Upper lobe of right lung (tissue), 1 donor: ENCODE measurements at regions not wholly inside any gene's neighbourhood (a gene's known extent, or its start where the extent isn't known, plus 50 kb on each side); places are given as distances from the start of the nearest gene placed in this dataset.
A peak's percentile ranks its signal among the peaks of the same experiment; 100 is the strongest.

Experiments used
- ATAC-seq: fragments of 200-7000 bp; cut with Tn5 transposase; one replicate; pipeline ENCODE4 v1.9.1; 2020; ENCODE audit warnings: mild to moderate bottlenecking, moderate library complexity
- DNase-seq: peaks from one replicate; pipeline ENCODE4 v3.0.0-alpha.2; 2020
- H3K27ac ChIP-seq: fragments of 200-600 bp; one replicate; pipeline ENCODE4 v1.8.0; 2022
- H3K27me3 ChIP-seq: fragments of 200-600 bp; one replicate; pipeline ENCODE4 v1.8.0; 2022; ENCODE audit warnings: mild to moderate bottlenecking
- H3K36me3 ChIP-seq: fragments of 200-600 bp; one replicate; pipeline ENCODE4 v1.8.0; 2022
- H3K4me1 ChIP-seq: fragments of 200-600 bp; one replicate; pipeline ENCODE4 v1.8.0; 2022
- H3K4me3 ChIP-seq: fragments of 200-600 bp; one replicate; pipeline ENCODE4 v1.8.0; 2022; ENCODE audit warnings: mild to moderate bottlenecking
- H3K9me3 ChIP-seq: fragments of 200-600 bp; one replicate; pipeline ENCODE4 v1.8.0; 2022
- CTCF ChIP-seq: fragments of 200-600 bp; IDR thresholded peaks from one replicate; pipeline ENCODE4 v1.8.0; 2022; ENCODE audit warnings: antibody characterized with exemption
- intact Hi-C: fragments of 100-400 bp; cut with DNase I; formaldehyde crosslinking; loops from one replicate; pipeline ENCODE4 v1.11.0; 2022
- donor health status: DM: no; HTN: yes; CAD: no; lungs with severe emphysema.

GRCh38 chr14:97592341-97592980, 795.3 kb downstream of the VRK1 start:
- no peaks in the 10 kb centered on the region for H3K9me3 ChIP-seq
- H3K4me1 ChIP-seq, result no peaks in the 10 kb centered on the region
- DNase-seq (no peak), ATAC-seq (no peak)
- H3K4me3 ChIP-seq, result no peak overlapping the region
- intact Hi-C loops, result no loop called here
- no peaks in the 10 kb centered on the region for H3K36me3 ChIP-seq
- H3K27ac ChIP-seq, result no peak overlapping the region
- TF ChIP-seq CTCF, result no peak
- no peaks in the 10 kb centered on the region for H3K27me3 ChIP-seq

- H3K27me3 ChIP-seq, result no peaks in the 10 kb centered on the region
- no peak for TF ChIP-seq CTCF
- ATAC-seq (no peak), DNase-seq (no peak)
- intact Hi-C loops, result no loop called here
- H3K36me3 ChIP-seq, result no peaks in the 10 kb centered on the region
- H3K27ac ChIP-seq, result no peak overlapping the region
- H3K4me3 ChIP-seq, result no peak overlapping the region
- no peaks in the 10 kb centered on the region for H3K9me3 ChIP-seq
- H3K4me1 ChIP-seq, result no peaks in the 10 kb centered on the region
These were observed 797.1 kb downstream of the VRK1 start for GRCh38 chr14:97594306-97594705.

GRCh38 chr14:97602438-97603117, 805.4 kb downstream of the VRK1 start:
- DNase-seq, result no peak
- Histone ChIP-seq H3K36me3 (no peaks in the 10 kb centered on the region), H3K27ac (no peak overlapping the region)

GRCh38 chr14:97603201-97603600, 806.0 kb downstream of the VRK1 start:
- Histone ChIP-seq H3K27me3 (no peaks in the 10 kb centered on the region), H3K27ac (peak overlapping the region; percentile 34), H3K4me3 (no peak overlapping the region), H3K9me3 (no peaks in the 10 kb centered on the region), H3K4me1 (peaks cover 2% of the 10 kb centered on the region), H3K36me3 (no peaks in the 10 kb centered on the region)
- peak; percentile 30 for ATAC-seq
- intact Hi-C loops, result no loop called here
- no peak for DNase-seq
- no peak for TF ChIP-seq CTCF

More at GRCh38 chr14:97602438-97603117, 805.4 kb downstream of the VRK1 start:
- H3K27me3 ChIP-seq, result no peaks in the 10 kb centered on the region
- peak; percentile 75 for ATAC-seq
- intact Hi-C loops, result no loop called here
- H3K4me3 ChIP-seq, result no peak overlapping the region
- no peaks in the 10 kb centered on the region for H3K9me3 ChIP-seq
- peaks cover 2% of the 10 kb centered on the region for H3K4me1 ChIP-seq
- no peak for TF ChIP-seq CTCF

GRCh38 chr14:97604731-97605130, 807.5 kb downstream of the VRK1 start:
- no peaks in the 10 kb centered on the region for H3K36me3 ChIP-seq
- ATAC-seq, result no peak
- H3K9me3 ChIP-seq, result no peaks in the 10 kb centered on the region
- peaks cover 2% of the 10 kb centered on the region for H3K4me1 ChIP-seq
- no peaks in the 10 kb centered on the region for H3K27me3 ChIP-seq
- no peak overlapping the region for H3K4me3 ChIP-seq
- no peak for TF ChIP-seq CTCF
- intact Hi-C loops, result no loop called here
- DNase-seq, result no peak
- H3K27ac ChIP-seq, result no peak overlapping the region
